Calu3 (cell line): ENCODE measurements at regions not wholly inside any gene's neighbourhood (a gene's known extent, or its start where the extent isn't known, plus 50 kb on each side); places are given as distances from the start of the nearest gene placed in this dataset.

ENCODE experiments used
- BruUV-seq: library from RNA; stranded (reverse); fragments of 400-500 nt; replicated peaks from 2 replicates; lab custom pipeline; 2021; lab: Mats Ljungman, UMichigan
- CTCF ChIA-PET: fragments of 300-600 bp; sonication (Branson Sonifier 250); formaldehyde crosslinking; loops from one replicate; lab custom pipeline; 2022; ENCODE audit warnings: antibody characterized with exemption; lab: Charles Lee
- DNase-seq: peaks from one replicate; pipeline ENCODE4 v3.0.0; 2022
- H3K27ac Mint-ChIP-seq: one replicate; pipeline ENCODE4 v1.8.0; 2022; ENCODE audit warnings: mixed read lengths; ENCODE audit not compliant: unreplicated experiment
- H3K27me3 Mint-ChIP-seq: one replicate; pipeline ENCODE4 v1.8.0; 2022; ENCODE audit warnings: mixed read lengths; ENCODE audit not compliant: unreplicated experiment
- H3K36me3 Mint-ChIP-seq: one replicate; pipeline ENCODE4 v1.8.0; 2022; ENCODE audit warnings: mild to moderate bottlenecking, moderate library complexity, mixed read lengths; ENCODE audit not compliant: insufficient read depth, unreplicated experiment
- H3K4me1 Mint-ChIP-seq: one replicate; pipeline ENCODE4 v1.8.0; 2022; ENCODE audit warnings: mild to moderate bottlenecking, low read depth, mixed read lengths; ENCODE audit not compliant: unreplicated experiment
- H3K4me3 Mint-ChIP-seq: one replicate; pipeline ENCODE4 v1.8.0; 2022; ENCODE audit warnings: mild to moderate bottlenecking, low read depth, moderate library complexity, mixed read lengths; ENCODE audit not compliant: unreplicated experiment
- H3K9me3 Mint-ChIP-seq: one replicate; pipeline ENCODE4 v1.8.0; 2022; ENCODE audit warnings: low read depth, mixed read lengths; ENCODE audit not compliant: unreplicated experiment
- intact Hi-C: fragments of 100-400 bp; cut with micrococcal nuclease; formaldehyde crosslinking; loops from one replicate; pipeline ENCODE4 v1.10.0; 2022; ENCODE audit not compliant: unreplicated experiment
- TF ChIP-seq, protein P1 (sequence below): fragments of 200-600 bp; IDR thresholded peaks from one replicate; pipeline ENCODE4 v1.8.0; 2022; ENCODE audit warnings: antibody characterized with exemption; ENCODE audit not compliant: unreplicated experiment

- no TSS peak for BruUV-seq
- DNase-seq: no peak
- no peaks in the 10 kb centered on the region for H3K36me3 Mint-ChIP-seq
- TF ChIP-seq, protein P1, sequence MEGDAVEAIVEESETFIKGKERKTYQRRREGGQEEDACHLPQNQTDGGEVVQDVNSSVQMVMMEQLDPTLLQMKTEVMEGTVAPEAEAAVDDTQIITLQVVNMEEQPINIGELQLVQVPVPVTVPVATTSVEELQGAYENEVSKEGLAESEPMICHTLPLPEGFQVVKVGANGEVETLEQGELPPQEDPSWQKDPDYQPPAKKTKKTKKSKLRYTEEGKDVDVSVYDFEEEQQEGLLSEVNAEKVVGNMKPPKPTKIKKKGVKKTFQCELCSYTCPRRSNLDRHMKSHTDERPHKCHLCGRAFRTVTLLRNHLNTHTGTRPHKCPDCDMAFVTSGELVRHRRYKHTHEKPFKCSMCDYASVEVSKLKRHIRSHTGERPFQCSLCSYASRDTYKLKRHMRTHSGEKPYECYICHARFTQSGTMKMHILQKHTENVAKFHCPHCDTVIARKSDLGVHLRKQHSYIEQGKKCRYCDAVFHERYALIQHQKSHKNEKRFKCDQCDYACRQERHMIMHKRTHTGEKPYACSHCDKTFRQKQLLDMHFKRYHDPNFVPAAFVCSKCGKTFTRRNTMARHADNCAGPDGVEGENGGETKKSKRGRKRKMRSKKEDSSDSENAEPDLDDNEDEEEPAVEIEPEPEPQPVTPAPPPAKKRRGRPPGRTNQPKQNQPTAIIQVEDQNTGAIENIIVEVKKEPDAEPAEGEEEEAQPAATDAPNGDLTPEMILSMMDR: no peak
- CTCF ChIA-PET: no interaction called here
- peaks cover 3% of the 10 kb centered on the region for H3K9me3 Mint-ChIP-seq
- H3K27ac Mint-ChIP-seq: no peak overlapping the region
- H3K4me1 Mint-ChIP-seq: no peaks in the 10 kb centered on the region
- intact Hi-C loops: no loop called here
- H3K4me3 Mint-ChIP-seq: no peak overlapping the region
- peaks cover 54% of the 10 kb centered on the region for H3K27me3 Mint-ChIP-seq
Observed at GRCh38 chr5:17439956-17440355, 58.1 kb upstream of the TAF11L2 start.

DNA sequence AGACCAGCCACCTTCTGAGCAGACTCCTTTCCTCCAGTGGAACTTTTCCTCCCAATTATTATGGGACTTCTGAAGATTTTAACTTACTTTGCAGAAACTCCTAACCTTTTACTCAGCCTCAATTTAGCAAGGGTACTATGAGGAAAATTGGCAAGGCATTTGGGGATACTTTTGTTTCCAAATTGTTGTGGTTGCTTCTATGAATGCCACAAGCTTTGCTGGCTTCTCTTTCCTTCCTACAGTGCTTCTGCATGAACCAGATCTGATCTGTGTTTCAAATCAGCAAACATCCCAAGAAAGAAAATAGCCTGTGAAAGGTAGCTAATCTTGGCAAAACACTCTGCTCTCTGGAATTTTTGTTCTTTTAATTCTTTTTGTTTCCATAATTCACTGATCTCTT, 57.3 kb upstream of the TAF11L2 start:
- Mint-ChIP-seq H3K36me3 (no peaks in the 10 kb centered on the region), H3K9me3 (peaks cover 3% of the 10 kb centered on the region), H3K4me3 (no peak overlapping the region), H3K27ac (no peak overlapping the region), H3K4me1 (no peaks in the 10 kb centered on the region), H3K27me3 (peaks cover 45% of the 10 kb centered on the region)
- intact Hi-C loops: no loop called here
- TF ChIP-seq, protein P1: no peak
- CTCF ChIA-PET: interaction anchor here (0.5 kb wide), 1 partner anchor 635 kb away, joined by 3 read pairs; no protein-coding TSS in a partner anchor
- DNase-seq: no peak
- BruUV-seq: no TSS peak

DNA sequence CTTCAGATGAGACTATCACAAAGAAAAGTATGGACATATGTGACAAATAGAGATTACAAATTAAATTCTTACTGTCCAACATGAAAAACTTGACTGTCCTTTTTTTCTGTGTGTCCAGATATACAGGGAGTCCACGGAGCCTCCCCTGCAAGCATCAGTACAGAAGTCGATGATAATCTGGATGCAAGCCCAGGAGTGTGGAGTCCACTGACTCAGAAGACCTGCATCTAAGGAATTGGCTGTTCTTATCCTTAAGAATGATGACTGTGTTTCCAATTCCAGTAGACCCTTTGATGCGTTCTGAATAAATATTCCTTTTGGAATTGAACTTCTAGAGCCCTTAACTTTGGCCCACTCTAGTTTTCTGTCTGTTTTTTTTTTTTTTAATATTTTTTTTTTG, 56.7 kb upstream of the TAF11L2 start:
- intact Hi-C loops: no loop called here
- BruUV-seq: no TSS peak
- Mint-ChIP-seq H3K4me1 (no peaks in the 10 kb centered on the region), H3K27ac (no peak overlapping the region), H3K9me3 (peaks cover 3% of the 10 kb centered on the region), H3K36me3 (no peaks in the 10 kb centered on the region), H3K4me3 (no peak overlapping the region), H3K27me3 (peaks cover 40% of the 10 kb centered on the region)
- DNase-seq: no peak
- CTCF ChIA-PET: no interaction called here
- TF ChIP-seq, protein P1: no peak

- Mint-ChIP-seq H3K36me3 (no peaks in the 10 kb centered on the region), H3K27me3 (peaks cover 18% of the 10 kb centered on the region), H3K9me3 (peaks cover 3% of the 10 kb centered on the region), H3K27ac (no peak overlapping the region), H3K4me1 (no peaks in the 10 kb centered on the region), H3K4me3 (no peak overlapping the region)
- intact Hi-C loops: no loop called here
- no peak for DNase-seq
- TF ChIP-seq, protein P1: no peak
- BruUV-seq: no TSS peak
- CTCF ChIA-PET: no interaction called here
Observed at GRCh38 chr5:17443333-17444130, 54.5 kb upstream of the TAF11L2 start.
